HEK293 (cell line): ENCODE measurements at regions not wholly inside any gene's neighbourhood (a gene's known extent, or its start where the extent isn't known, plus 50 kb on each side); places are given as distances from the start of the nearest gene placed in this dataset.

Source experiments
- CTCF ChIA-PET: fragments of 350-600 bp; formaldehyde crosslinking; extraction: SDS; loops from one replicate; lab custom pipeline; 2021; ENCODE audit warnings: antibody characterized with exemption; lab: Yijun Ruan, JAX
- POLR2A ChIA-PET: fragments of 300-600 bp; formaldehyde crosslinking; extraction: SDS; loops from one replicate; lab custom pipeline; 2020; ENCODE audit warnings: antibody characterized with exemption, inconsistent platforms; lab: Yijun Ruan, JAX
- H3K27ac ChIP-seq: fragments of 200-500 bp; sonication (Bioruptor generic); 2 replicates; pipeline ENCODE4 v1.5.1; 2014; ENCODE audit warnings: low read depth, low read length, control low read depth, inconsistent platforms; ENCODE audit errors: extremely low read depth
- H3K36me3 ChIP-seq, 2 experiments: fragments of 200-500 bp in 1 of 2; sonication (Bioruptor generic) in 1 of 2; 1 replicate in 1 of 2; 2 replicates in 1 of 2; pipeline ENCODE4 v1.5.1; 2014 to 2017; ENCODE audit warnings: inconsistent platforms in 2 of 2, low read length in 2 of 2; ENCODE audit not compliant: control insufficient read depth in 2 of 2, insufficient read depth in 1 of 2
- H3K4me1 ChIP-seq: fragments of 200-500 bp; sonication (Bioruptor generic); 2 replicates; pipeline ENCODE4 v1.5.1; 2014; ENCODE audit warnings: mild to moderate bottlenecking, low read length, inconsistent platforms; ENCODE audit not compliant: control insufficient read depth, insufficient read depth
- H3K4me3 ChIP-seq: 2 replicates; pipeline ENCODE4 v1.5.1; 2011; ENCODE audit warnings: low read depth, mild to moderate bottlenecking, control low read depth, low read length, moderate library complexity
- H3K9me3 ChIP-seq: fragments of 200-500 bp; sonication (Bioruptor generic); 2 replicates; pipeline ENCODE4 v1.5.1; 2014; ENCODE audit warnings: low read depth, low read length, inconsistent platforms; ENCODE audit not compliant: control insufficient read depth, insufficient read depth
- IKZF3 ChIP-seq: fragments of 450-650 bp; IDR thresholded peaks from 2 replicates; pipeline ENCODE4 v1.5.0; 2018; ENCODE audit warnings: missing biosample characterization, mild to moderate bottlenecking, missing genetic modification characterization, moderate library complexity
- SCRT2 ChIP-seq: fragments of 450-650 bp; formaldehyde crosslinking; IDR thresholded peaks from 2 replicates; pipeline ENCODE4 v1.5.1; 2016; ENCODE audit warnings: missing biosample characterization, missing genetic modification characterization
- SP2 ChIP-seq: fragments of 450-650 bp; formaldehyde crosslinking; IDR thresholded peaks from 2 replicates; pipeline ENCODE4 v1.5.1; 2016; ENCODE audit warnings: missing biosample characterization, missing genetic modification characterization
- YY1 ChIP-seq: fragments of 450-650 bp; formaldehyde crosslinking; IDR thresholded peaks from 2 replicates; pipeline ENCODE4 v1.5.1; 2018; ENCODE audit warnings: missing biosample characterization, missing genetic modification characterization
- ZBTB1 ChIP-seq: fragments of 450-650 bp; formaldehyde crosslinking; IDR thresholded peaks from 2 replicates; pipeline ENCODE4 v1.5.1; 2016; ENCODE audit warnings: missing biosample characterization, missing genetic modification characterization
- ZFP37 ChIP-seq: fragments of 450-650 bp; formaldehyde crosslinking; IDR thresholded peaks from 2 replicates; pipeline ENCODE4 v1.5.1; 2016; ENCODE audit warnings: missing biosample characterization, missing genetic modification characterization
- ZFP41 ChIP-seq: fragments of 450-650 bp; formaldehyde crosslinking; IDR thresholded peaks from 2 replicates; pipeline ENCODE4 v1.5.1; 2016; ENCODE audit warnings: missing biosample characterization, missing genetic modification characterization, borderline replicate concordance
- ZNF138 ChIP-seq: fragments of 450-650 bp; formaldehyde crosslinking; IDR thresholded peaks from 2 replicates; pipeline ENCODE4 v1.5.1; 2016; ENCODE audit warnings: missing biosample characterization, missing genetic modification characterization, borderline replicate concordance
- ZNF184 ChIP-seq: fragments of 450-650 bp; IDR thresholded peaks from 2 replicates; pipeline ENCODE4 v1.5.1; 2018; ENCODE audit warnings: missing biosample characterization, mild to moderate bottlenecking, missing genetic modification characterization
- ZNF214 ChIP-seq: fragments of 450-650 bp; formaldehyde crosslinking; IDR thresholded peaks from 2 replicates; pipeline ENCODE4 v1.5.1; 2017; ENCODE audit warnings: missing biosample characterization, mild to moderate bottlenecking, missing genetic modification characterization, borderline replicate concordance
- ZNF221 ChIP-seq: fragments of 450-650 bp; formaldehyde crosslinking; IDR thresholded peaks from 2 replicates; pipeline ENCODE4 v1.5.1; 2017; ENCODE audit warnings: missing biosample characterization, missing genetic modification characterization, borderline replicate concordance
- ZNF239 ChIP-seq: fragments of 450-650 bp; formaldehyde crosslinking; IDR thresholded peaks from 2 replicates; pipeline ENCODE4 v1.5.1; 2016; ENCODE audit warnings: missing biosample characterization, missing genetic modification characterization
- ZNF24 ChIP-seq: fragments of 450-650 bp; formaldehyde crosslinking; IDR thresholded peaks from 2 replicates; pipeline ENCODE4 v1.5.1; 2016; ENCODE audit warnings: missing biosample characterization, missing genetic modification characterization
- ZNF274 ChIP-seq, 2 experiments: fragments of 200-500 bp in 1 of 2; fragments of 450-650 bp in 1 of 2; sonication (Bioruptor generic) in 1 of 2; formaldehyde crosslinking in 1 of 2; IDR thresholded peaks; 2 replicates each; pipeline versions ENCODE4 v1.5.1 to v1.6.1; 2014 to 2016; ENCODE audit warnings: borderline replicate concordance in 1 of 2, inconsistent platforms in 1 of 2, low read length in 1 of 2, missing biosample characterization in 1 of 2, missing genetic modification characterization in 1 of 2
- ZNF324 ChIP-seq: fragments of 450-650 bp; formaldehyde crosslinking; IDR thresholded peaks from 2 replicates; pipeline ENCODE4 v1.5.1; 2016; ENCODE audit warnings: missing biosample characterization, missing genetic modification characterization
- ZNF404 ChIP-seq: fragments of 450-650 bp; formaldehyde crosslinking; IDR thresholded peaks from 2 replicates; pipeline ENCODE4 v1.5.1; 2017; ENCODE audit warnings: missing biosample characterization, missing genetic modification characterization
- ZNF416 ChIP-seq: fragments of 450-650 bp; formaldehyde crosslinking; IDR thresholded peaks from 2 replicates; pipeline ENCODE4 v1.5.1; 2016; ENCODE audit warnings: missing biosample characterization, missing genetic modification characterization
- ZNF623 ChIP-seq: fragments of 450-650 bp; formaldehyde crosslinking; IDR thresholded peaks from 2 replicates; pipeline ENCODE4 v1.5.1; 2016; ENCODE audit warnings: missing biosample characterization, missing genetic modification characterization
- ZNF701 ChIP-seq: fragments of 450-650 bp; formaldehyde crosslinking; IDR thresholded peaks from 2 replicates; pipeline ENCODE4 v1.5.1; 2016; ENCODE audit warnings: missing biosample characterization, missing genetic modification characterization
- ZNF776 ChIP-seq: fragments of 450-650 bp; formaldehyde crosslinking; IDR thresholded peaks from 2 replicates; pipeline ENCODE4 v1.5.0; 2017; ENCODE audit warnings: missing biosample characterization, missing genetic modification characterization, borderline replicate concordance
- TF ChIP-seq, protein P1 (sequence below): fragments of 450-650 bp; formaldehyde crosslinking; IDR thresholded peaks from 2 replicates; pipeline ENCODE4 v1.5.1; 2016; ENCODE audit warnings: missing biosample characterization, missing genetic modification characterization, low read depth
- TF ChIP-seq, protein P2 (sequence below): fragments of 450-650 bp; formaldehyde crosslinking; conservative IDR thresholded peaks from 2 replicates; pipeline ENCODE4 v1.5.1; 2016; ENCODE audit warnings: low read depth, missing biosample characterization, missing genetic modification characterization
- TF ChIP-seq, protein P3 (sequence below): fragments of 450-650 bp; formaldehyde crosslinking; IDR thresholded peaks from 2 replicates; pipeline ENCODE4 v1.5.1; 2016; ENCODE audit warnings: missing biosample characterization, missing genetic modification characterization

DNA sequence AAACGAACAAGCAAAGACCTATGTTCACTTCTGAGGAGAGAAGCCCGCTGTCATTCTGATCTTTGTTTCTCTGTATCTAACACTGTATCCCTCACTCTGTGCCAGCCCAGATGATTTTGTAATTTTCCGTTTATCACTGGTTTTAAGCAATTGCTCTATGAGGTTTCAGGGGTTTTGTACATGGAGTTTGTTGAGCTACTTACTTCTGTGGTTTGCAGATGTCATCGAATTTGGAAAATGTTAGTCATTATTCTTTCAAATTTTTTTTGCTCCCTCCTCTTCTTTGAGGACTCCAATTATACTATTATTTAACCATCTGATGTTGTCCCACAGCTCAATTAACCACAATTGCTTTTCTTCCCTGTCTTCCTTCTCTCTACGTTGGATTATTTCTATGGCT lies 650.9 kb upstream of the IGFBP3 start:
- TF ChIP-seq, protein P1, sequence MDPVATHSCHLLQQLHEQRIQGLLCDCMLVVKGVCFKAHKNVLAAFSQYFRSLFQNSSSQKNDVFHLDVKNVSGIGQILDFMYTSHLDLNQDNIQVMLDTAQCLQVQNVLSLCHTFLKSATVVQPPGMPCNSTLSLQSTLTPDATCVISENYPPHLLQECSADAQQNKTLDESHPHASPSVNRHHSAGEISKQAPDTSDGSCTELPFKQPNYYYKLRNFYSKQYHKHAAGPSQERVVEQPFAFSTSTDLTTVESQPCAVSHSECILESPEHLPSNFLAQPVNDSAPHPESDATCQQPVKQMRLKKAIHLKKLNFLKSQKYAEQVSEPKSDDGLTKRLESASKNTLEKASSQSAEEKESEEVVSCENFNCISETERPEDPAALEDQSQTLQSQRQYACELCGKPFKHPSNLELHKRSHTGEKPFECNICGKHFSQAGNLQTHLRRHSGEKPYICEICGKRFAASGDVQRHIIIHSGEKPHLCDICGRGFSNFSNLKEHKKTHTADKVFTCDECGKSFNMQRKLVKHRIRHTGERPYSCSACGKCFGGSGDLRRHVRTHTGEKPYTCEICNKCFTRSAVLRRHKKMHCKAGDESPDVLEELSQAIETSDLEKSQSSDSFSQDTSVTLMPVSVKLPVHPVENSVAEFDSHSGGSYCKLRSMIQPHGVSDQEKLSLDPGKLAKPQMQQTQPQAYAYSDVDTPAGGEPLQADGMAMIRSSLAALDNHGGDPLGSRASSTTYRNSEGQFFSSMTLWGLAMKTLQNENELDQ (tag by site-specific recombination) = no peak
- TF ChIP-seq ZNF404 (tag by site-specific recombination) = no peak
- no peak for TF ChIP-seq IKZF3 (tag by site-specific recombination)
- TF ChIP-seq, protein P2, sequence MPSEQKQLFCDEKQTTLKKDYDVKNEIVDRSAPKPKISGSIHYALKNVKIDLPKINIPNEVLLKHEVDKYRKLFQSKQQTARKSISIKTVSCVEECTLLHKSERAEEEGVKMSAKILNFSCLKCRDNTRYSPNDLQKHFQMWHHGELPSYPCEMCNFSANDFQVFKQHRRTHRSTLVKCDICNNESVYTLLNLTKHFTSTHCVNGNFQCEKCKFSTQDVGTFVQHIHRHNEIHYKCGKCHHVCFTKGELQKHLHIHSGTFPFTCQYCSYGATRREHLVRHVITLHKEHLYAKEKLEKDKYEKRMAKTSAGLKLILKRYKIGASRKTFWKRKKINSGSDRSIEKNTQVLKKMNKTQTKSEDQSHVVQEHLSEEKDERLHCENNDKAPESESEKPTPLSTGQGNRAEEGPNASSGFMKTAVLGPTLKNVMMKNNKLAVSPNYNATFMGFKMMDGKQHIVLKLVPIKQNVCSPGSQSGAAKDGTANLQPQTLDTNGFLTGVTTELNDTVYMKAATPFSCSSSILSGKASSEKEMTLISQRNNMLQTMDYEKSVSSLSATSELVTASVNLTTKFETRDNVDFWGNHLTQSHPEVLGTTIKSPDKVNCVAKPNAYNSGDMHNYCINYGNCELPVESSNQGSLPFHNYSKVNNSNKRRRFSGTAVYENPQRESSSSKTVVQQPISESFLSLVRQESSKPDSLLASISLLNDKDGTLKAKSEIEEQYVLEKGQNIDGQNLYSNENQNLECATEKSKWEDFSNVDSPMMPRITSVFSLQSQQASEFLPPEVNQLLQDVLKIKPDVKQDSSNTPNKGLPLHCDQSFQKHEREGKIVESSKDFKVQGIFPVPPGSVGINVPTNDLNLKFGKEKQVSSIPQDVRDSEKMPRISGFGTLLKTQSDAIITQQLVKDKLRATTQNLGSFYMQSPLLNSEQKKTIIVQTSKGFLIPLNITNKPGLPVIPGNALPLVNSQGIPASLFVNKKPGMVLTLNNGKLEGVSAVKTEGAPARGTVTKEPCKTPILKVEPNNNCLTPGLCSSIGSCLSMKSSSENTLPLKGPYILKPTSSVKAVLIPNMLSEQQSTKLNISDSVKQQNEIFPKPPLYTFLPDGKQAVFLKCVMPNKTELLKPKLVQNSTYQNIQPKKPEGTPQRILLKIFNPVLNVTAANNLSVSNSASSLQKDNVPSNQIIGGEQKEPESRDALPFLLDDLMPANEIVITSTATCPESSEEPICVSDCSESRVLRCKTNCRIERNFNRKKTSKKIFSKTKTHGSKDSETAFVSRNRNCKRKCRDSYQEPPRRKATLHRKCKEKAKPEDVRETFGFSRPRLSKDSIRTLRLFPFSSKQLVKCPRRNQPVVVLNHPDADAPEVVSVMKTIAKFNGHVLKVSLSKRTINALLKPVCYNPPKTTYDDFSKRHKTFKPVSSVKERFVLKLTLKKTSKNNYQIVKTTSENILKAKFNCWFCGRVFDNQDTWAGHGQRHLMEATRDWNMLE (tag by site-specific recombination) = no peak
- TF ChIP-seq ZNF239 = no peak
- Histone ChIP-seq H3K4me1 (no peaks in the 10 kb centered on the region; the same call in 1 of the 2 replicates), H3K36me3 (no peaks in the 10 kb centered on the region), H3K9me3 (no peaks in the 10 kb centered on the region), H3K27ac (no peak overlapping the region), H3K4me3 (no peak overlapping the region)
- ChIA-PET POLR2A (no interaction called here), CTCF (interaction anchor here (0.6 kb wide), 1 partner anchor 146 kb away, joined by 4 read pairs; no protein-coding TSS in a partner anchor)

DNA sequence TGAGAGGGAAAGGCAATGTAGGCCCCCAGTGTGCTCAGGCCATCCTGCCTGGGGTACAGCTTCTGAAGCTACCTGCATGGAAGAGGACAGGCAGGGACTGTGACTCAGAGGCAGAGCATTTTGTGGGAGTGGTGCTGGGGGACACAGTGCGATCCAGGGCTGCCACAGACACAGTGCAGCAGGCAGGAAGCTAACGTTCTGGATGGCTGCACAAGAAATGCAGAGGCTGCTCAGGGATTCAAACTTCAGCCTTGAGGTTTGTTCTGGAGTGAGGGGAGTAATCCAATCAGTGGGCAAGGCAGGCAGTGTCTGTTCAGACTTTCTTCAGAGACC lies 648.0 kb upstream of the IGFBP3 start:
- CTCF ChIA-PET = interaction anchor here (0.6 kb wide), 2 partner anchors 15 to 650 kb away, joined by 3 to 5 read pairs; no protein-coding TSS in a partner anchor
- Histone ChIP-seq H3K4me3 (no peak overlapping the region), H3K9me3 (no peaks in the 10 kb centered on the region), H3K4me1 (no peaks in the 10 kb centered on the region; the same call in 1 of the 2 replicates), H3K36me3 (no peaks in the 10 kb centered on the region), H3K27ac (no peak overlapping the region)
- POLR2A ChIA-PET = no interaction called here
- TF ChIP-seq, protein P3, sequence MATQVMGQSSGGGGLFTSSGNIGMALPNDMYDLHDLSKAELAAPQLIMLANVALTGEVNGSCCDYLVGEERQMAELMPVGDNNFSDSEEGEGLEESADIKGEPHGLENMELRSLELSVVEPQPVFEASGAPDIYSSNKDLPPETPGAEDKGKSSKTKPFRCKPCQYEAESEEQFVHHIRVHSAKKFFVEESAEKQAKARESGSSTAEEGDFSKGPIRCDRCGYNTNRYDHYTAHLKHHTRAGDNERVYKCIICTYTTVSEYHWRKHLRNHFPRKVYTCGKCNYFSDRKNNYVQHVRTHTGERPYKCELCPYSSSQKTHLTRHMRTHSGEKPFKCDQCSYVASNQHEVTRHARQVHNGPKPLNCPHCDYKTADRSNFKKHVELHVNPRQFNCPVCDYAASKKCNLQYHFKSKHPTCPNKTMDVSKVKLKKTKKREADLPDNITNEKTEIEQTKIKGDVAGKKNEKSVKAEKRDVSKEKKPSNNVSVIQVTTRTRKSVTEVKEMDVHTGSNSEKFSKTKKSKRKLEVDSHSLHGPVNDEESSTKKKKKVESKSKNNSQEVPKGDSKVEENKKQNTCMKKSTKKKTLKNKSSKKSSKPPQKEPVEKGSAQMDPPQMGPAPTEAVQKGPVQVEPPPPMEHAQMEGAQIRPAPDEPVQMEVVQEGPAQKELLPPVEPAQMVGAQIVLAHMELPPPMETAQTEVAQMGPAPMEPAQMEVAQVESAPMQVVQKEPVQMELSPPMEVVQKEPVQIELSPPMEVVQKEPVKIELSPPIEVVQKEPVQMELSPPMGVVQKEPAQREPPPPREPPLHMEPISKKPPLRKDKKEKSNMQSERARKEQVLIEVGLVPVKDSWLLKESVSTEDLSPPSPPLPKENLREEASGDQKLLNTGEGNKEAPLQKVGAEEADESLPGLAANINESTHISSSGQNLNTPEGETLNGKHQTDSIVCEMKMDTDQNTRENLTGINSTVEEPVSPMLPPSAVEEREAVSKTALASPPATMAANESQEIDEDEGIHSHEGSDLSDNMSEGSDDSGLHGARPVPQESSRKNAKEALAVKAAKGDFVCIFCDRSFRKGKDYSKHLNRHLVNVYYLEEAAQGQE = no peak
- TF ChIP-seq ZFP41 (tag by site-specific recombination) (no peak), SCRT2 (no peak), ZNF623 (tag by site-specific recombination) (no peak), ZNF214 (no peak), ZNF274 (IDR thresholded peaks at IDR 0.05; ENCODE audit: low read length) (no peak), ZNF274 (tag by site-specific recombination; IDR thresholded peaks at IDR 0.05; ENCODE audit: borderline replicate concordance) (no peak), YY1 (no peak), ZNF24 (tag by site-specific recombination) (no peak), ZFP37 (tag by site-specific recombination) (no peak), SP2 (tag by site-specific recombination) (no peak), ZNF776 (tag by site-specific recombination) (no peak), ZNF184 (tag by site-specific recombination) (no peak), ZNF416 (tag by site-specific recombination) (no peak), ZNF138 (tag by site-specific recombination) (no peak), ZBTB1 (tag by site-specific recombination) (no peak), ZNF324 (tag by site-specific recombination) (no peak), ZNF701 (no peak), ZNF221 (tag by site-specific recombination) (no peak)
